Suprapubic skin (tissue), 4 donors: ENCODE measurements at regions not wholly inside any gene's neighbourhood (a gene's known extent, or its start where the extent isn't known, plus 50 kb on each side); places are given as distances from the start of the nearest gene placed in this dataset.
A peak's percentile ranks its signal among the peaks of the same experiment; 100 is the strongest.

Source experiments
- DNase-seq, 2 donors: peaks; one replicate each; pipeline ENCODE4 v3.0.0-alpha.2; 2019; ENCODE audit warnings: low spot score in 2 of 2
- H3K27ac ChIP-seq: fragments of 200-600 bp; sonication (generic); one replicate; pipeline ENCODE4 v1.5.1; 2019
- H3K27me3 ChIP-seq: fragments of 200-600 bp; sonication (generic); one replicate; pipeline ENCODE4 v1.5.1; 2019
- H3K36me3 ChIP-seq: fragments of 200-600 bp; sonication (generic); one replicate; pipeline ENCODE4 v1.5.1; 2019
- H3K4me1 ChIP-seq: fragments of 200-600 bp; sonication (generic); one replicate; pipeline ENCODE4 v1.5.1; 2019
- H3K4me3 ChIP-seq: fragments of 200-600 bp; sonication (generic); one replicate; pipeline ENCODE4 v1.5.1; 2019; ENCODE audit warnings: mild to moderate bottlenecking
- H3K9me3 ChIP-seq: fragments of 200-600 bp; sonication (generic); one replicate; pipeline ENCODE4 v1.5.1; 2019
- CTCF ChIP-seq, 2 donors: fragments of 200-600 bp in 1 of 2; fragments of 450-650 bp in 1 of 2; sonication (generic) in 1 of 2; IDR thresholded peaks; one replicate each; pipeline ENCODE4 v1.5.1; 2016 to 2019; ENCODE audit warnings: antibody characterized with exemption in 2 of 2, mild to moderate bottlenecking in 1 of 2, moderate library complexity in 1 of 2
- EP300 ChIP-seq: sonication (generic); formaldehyde crosslinking; IDR thresholded peaks from one replicate; pipeline ENCODE4 v1.6.1; 2017; ENCODE audit warnings: antibody characterized with exemption
- POLR2A ChIP-seq, 2 donors: fragments of 450-650 bp; IDR thresholded peaks; one replicate each; pipeline ENCODE4 v1.6.1; 2017; ENCODE audit warnings: antibody characterized with exemption in 2 of 2, mild to moderate bottlenecking in 2 of 2, moderate library complexity in 2 of 2
- POLR2AphosphoS5 ChIP-seq, 3 donors: sonication (generic); formaldehyde crosslinking; IDR thresholded peaks; one replicate each; pipeline ENCODE4 v1.6.1; 2017; ENCODE audit warnings: antibody characterized with exemption in 3 of 3
- WGBS: methylation state at CpG from one replicate; pipeline ENCODE4 v1.1.5; 2018; 5-methylcytosine and 5-hydroxymethylcytosine counted together

GRCh38 chr4:1576961-1577821 lies 106.9 kb downstream of the FAM53A start:
- Histone ChIP-seq H3K27ac (no peak overlapping the region), H3K36me3 (no peaks in the 10 kb centered on the region), H3K4me3 (no peak overlapping the region), H3K9me3 (no peaks in the 10 kb centered on the region), H3K27me3 (no peaks in the 10 kb centered on the region), H3K4me1 (peaks cover 28% of the 10 kb centered on the region)
- DNase-seq = peak in 1 of 2 donors; percentile 52
- TF ChIP-seq POLR2AphosphoS5 (IDR thresholded peaks at IDR 0.05) = no peak
- no peak for TF ChIP-seq POLR2A (IDR thresholded peaks at IDR 0.05)
- TF ChIP-seq CTCF (IDR thresholded peaks at IDR 0.05) = no peak
- TF ChIP-seq EP300 = no peak
- 80% methylated on average over 25 of the region's 30 CpGs for WGBS

GRCh38 chr4:1576304-1576960 lies 107.7 kb downstream of the FAM53A start:
- Histone ChIP-seq H3K36me3 (no peaks in the 10 kb centered on the region), H3K27me3 (no peaks in the 10 kb centered on the region), H3K9me3 (no peaks in the 10 kb centered on the region), H3K4me3 (no peak overlapping the region), H3K27ac (no peak overlapping the region), H3K4me1 (peaks cover 27% of the 10 kb centered on the region)
- TF ChIP-seq CTCF (IDR thresholded peaks at IDR 0.05) (no peak), POLR2A (IDR thresholded peaks at IDR 0.05) (no peak), POLR2AphosphoS5 (IDR thresholded peaks at IDR 0.05) (no peak), EP300 (no peak)
- 88% methylated on average over 32 of the region's 32 CpGs for WGBS
- DNase-seq = peak in 1 of 2 donors; percentile 41

DNA sequence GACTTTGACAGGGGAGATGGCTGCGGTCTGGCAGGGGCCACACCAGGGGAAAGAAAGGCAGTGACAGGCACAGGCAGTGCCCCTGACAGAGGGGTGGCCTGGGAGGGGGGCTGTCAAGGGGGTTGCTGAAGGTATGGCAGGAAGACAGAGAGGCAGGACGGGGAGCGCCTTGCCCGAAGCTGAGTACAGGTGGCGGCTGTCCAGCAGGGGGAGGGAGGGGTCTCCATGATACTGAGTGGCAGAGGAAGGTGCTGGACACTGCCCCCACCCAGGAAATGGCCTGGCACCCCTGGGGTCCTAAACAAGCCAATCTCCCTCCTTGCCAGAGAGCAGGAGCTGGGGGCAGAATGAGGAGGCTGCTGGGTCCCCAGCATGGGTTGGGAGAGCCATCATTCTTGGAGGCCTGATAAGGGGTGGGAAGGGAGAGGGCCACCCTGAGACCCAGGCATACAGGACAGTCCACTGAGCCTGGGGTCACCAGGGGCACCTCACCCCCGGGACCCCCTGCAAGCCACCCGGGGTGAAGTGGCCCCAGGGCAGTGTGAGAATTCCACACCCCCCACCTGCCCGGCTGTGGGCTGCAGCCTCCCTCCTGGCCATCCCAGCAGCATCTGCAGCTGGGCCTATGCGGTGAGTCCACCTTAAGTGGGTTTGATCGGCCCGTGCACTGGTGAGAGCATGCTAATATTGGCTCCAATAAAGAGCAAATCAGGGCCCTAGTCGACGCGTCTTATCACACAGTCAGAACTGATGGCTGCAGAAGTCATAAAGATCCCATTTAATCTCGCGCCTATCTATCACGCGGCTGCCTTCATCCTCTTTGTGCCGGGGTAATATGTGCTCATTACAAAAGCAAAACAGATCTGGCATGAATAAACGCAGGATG lies 108.5 kb downstream of the FAM53A start:
- 75% methylated on average over 16 of the region's 20 CpGs for WGBS
- Histone ChIP-seq H3K27ac (no peak overlapping the region), H3K9me3 (no peaks in the 10 kb centered on the region), H3K27me3 (no peaks in the 10 kb centered on the region), H3K4me1 (peaks cover 23% of the 10 kb centered on the region), H3K36me3 (no peaks in the 10 kb centered on the region), H3K4me3 (no peak overlapping the region)
- no peak for DNase-seq
- TF ChIP-seq POLR2A (IDR thresholded peaks at IDR 0.05) = no peak

DNA sequence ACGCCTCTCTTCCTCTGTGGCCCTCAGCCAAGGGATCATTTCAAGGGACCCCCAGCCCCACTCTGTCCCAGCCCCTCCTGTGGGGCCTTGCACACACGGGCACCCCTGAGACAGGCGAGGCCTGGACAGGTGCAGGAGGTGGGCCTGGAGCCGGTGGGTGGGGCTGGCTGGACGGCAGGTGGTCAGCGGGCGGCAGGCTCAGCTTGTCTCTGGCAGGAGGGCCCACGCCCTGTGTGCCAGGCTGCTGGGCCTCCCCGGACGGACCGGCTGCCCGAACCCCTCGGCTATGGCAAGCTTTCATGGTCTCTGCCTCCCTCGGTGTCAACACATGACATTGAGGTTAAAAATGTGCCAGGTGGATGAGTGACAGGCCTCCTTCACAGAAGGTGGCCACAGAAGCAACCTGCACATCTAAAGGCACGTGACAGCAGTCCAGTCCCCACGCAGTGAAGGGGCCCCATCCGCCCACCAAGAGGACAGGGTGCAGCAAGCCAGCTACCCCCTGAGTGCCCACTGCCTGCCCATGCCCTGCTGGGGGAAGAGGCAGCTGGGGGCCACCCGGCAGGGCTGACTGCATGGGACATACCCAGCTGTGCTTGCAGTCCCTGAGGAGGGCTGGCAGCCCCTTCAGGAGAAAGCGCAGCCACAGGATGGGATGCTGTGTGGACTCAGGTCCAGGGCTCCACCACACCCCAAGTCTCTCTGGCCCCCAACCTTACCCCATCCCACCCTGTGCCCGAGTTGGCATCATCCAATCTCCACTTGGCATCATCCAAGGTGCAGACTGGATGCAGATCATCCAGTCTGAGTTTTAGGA lies 109.3 kb downstream of the FAM53A start:
- H3K4me1 ChIP-seq = peaks cover 18% of the 10 kb centered on the region
- no peaks in the 10 kb centered on the region for H3K27me3 ChIP-seq
- H3K36me3 ChIP-seq = no peaks in the 10 kb centered on the region
- TF ChIP-seq POLR2A (IDR thresholded peaks at IDR 0.05) (no peak), POLR2AphosphoS5 (IDR thresholded peaks at IDR 0.05) (no peak), CTCF (IDR thresholded peaks at IDR 0.05) (no peak), EP300 (no peak)
- DNase-seq = no peak
- no peak overlapping the region for H3K27ac ChIP-seq
- no peaks in the 10 kb centered on the region for H3K9me3 ChIP-seq
- no peak overlapping the region for H3K4me3 ChIP-seq
- 80% methylated on average over 13 of the region's 20 CpGs for WGBS

DNA sequence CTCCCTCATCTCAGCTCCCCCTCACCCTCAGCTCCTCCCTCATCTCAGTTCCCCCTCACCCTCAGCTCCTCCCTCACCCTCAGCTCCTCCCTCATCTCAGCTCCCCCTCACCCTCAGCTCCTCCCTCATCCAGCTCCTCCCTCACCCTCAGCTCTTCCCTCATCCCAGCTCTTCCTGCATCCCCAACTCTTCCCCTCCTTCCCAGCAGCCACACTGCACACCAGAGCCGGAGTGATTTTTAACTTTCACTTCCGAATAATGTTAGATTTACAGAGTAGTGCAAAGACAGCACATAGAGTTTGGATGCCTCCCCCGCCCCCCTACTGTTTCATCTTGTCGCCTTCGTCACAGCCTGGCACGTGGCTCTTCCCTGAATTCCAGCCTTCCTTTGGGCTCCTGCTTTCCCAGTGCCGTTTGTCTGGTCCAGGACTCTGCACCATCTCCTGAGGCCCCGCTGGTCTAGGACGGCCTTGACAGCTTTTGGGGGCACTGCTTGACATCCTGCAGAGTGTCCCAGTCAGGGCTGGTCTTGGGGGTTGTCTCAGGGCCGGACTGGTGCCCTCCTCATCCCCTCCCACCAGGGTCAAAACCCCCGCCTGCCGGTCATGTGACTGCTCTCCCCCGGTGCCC lies 110.2 kb downstream of the FAM53A start:
- Histone ChIP-seq H3K36me3 (no peaks in the 10 kb centered on the region), H3K27ac (no peak overlapping the region), H3K4me3 (no peak overlapping the region), H3K9me3 (no peaks in the 10 kb centered on the region), H3K4me1 (peaks cover 12% of the 10 kb centered on the region), H3K27me3 (no peaks in the 10 kb centered on the region)
- no peak for DNase-seq
- WGBS = 75% methylated on average over 13 of the region's 13 CpGs
- TF ChIP-seq EP300 = no peak
- TF ChIP-seq POLR2A (IDR thresholded peaks at IDR 0.05) = no peak
- TF ChIP-seq POLR2AphosphoS5 (IDR thresholded peaks at IDR 0.05) = no peak
- no peak for TF ChIP-seq CTCF (IDR thresholded peaks at IDR 0.05)
